ENCODE measurements at regions not wholly inside any gene's neighbourhood (a gene's known extent, or its start where the extent isn't known, plus 50 kb on each side); places are given as distances from the start of the nearest gene placed in this dataset.

GRCh38 chr10:31081937-31082840 is 50.5 kb upstream of the ZNF438 start:
- no peak overlapping the region for H3K4me3 Mint-ChIP-seq (ENCODE audit: unreplicated experiment)
- DNase-seq (ENCODE audit: low spot score), result no peak
- H3K27me3 Mint-ChIP-seq (ENCODE audit: low read depth), result no peaks in the 10 kb centered on the region
- no peaks in the 10 kb centered on the region for H3K36me3 Mint-ChIP-seq (ENCODE audit: low read depth)
- peaks cover 4% of the 10 kb centered on the region for H3K4me1 Mint-ChIP-seq (ENCODE audit: low read depth)
- H3K9me3 Mint-ChIP-seq (ENCODE audit: low read depth), result no peaks in the 10 kb centered on the region
- no peak for TF ChIP-seq CTCF (IDR thresholded peaks at IDR 0.05)
- no peak overlapping the region for H3K27ac Mint-ChIP-seq (ENCODE audit: unreplicated experiment)

GRCh38 chr10:31083765-31084184 is 52.1 kb upstream of the ZNF438 start:
- TF ChIP-seq CTCF (IDR thresholded peaks at IDR 0.05), result peak; percentile 75
- Mint-ChIP-seq H3K4me3 (ENCODE audit: unreplicated experiment) (no peak overlapping the region), H3K4me1 (ENCODE audit: low read depth) (no peaks in the 10 kb centered on the region), H3K27me3 (ENCODE audit: low read depth) (no peaks in the 10 kb centered on the region), H3K36me3 (ENCODE audit: low read depth) (no peaks in the 10 kb centered on the region), H3K27ac (ENCODE audit: unreplicated experiment) (no peak overlapping the region), H3K9me3 (ENCODE audit: low read depth) (no peaks in the 10 kb centered on the region)
- no peak for DNase-seq (ENCODE audit: low spot score)

- Mint-ChIP-seq H3K9me3 (ENCODE audit: low read depth) (no peaks in the 10 kb centered on the region), H3K4me1 (ENCODE audit: low read depth) (no peaks in the 10 kb centered on the region), H3K27me3 (ENCODE audit: low read depth) (no peaks in the 10 kb centered on the region)
These were observed 55.3 kb upstream of the ZNF438 start for GRCh38 chr10:31087011-31087410.

GRCh38 chr10:31087851-31088250 is 56.2 kb upstream of the ZNF438 start:
- TF ChIP-seq CTCF (IDR thresholded peaks at IDR 0.05), result no peak
- Mint-ChIP-seq H3K4me3 (ENCODE audit: unreplicated experiment) (no peak overlapping the region), H3K27me3 (ENCODE audit: low read depth) (no peaks in the 10 kb centered on the region), H3K36me3 (ENCODE audit: low read depth) (no peaks in the 10 kb centered on the region), H3K4me1 (ENCODE audit: low read depth) (no peaks in the 10 kb centered on the region), H3K27ac (ENCODE audit: unreplicated experiment) (no peak overlapping the region), H3K9me3 (ENCODE audit: low read depth) (no peaks in the 10 kb centered on the region)
- DNase-seq (ENCODE audit: low spot score), result no peak

More at GRCh38 chr10:31087011-31087410, 55.3 kb upstream of the ZNF438 start:
- no peak for DNase-seq (ENCODE audit: low spot score)
- Mint-ChIP-seq H3K27ac (ENCODE audit: unreplicated experiment) (no peak overlapping the region), H3K4me3 (ENCODE audit: unreplicated experiment) (no peak overlapping the region), H3K36me3 (ENCODE audit: low read depth) (no peaks in the 10 kb centered on the region)
- TF ChIP-seq CTCF (IDR thresholded peaks at IDR 0.05), result no peak

- TF ChIP-seq CTCF (IDR thresholded peaks at IDR 0.05), result no peak
- Mint-ChIP-seq H3K9me3 (ENCODE audit: low read depth) (no peaks in the 10 kb centered on the region), H3K4me3 (ENCODE audit: unreplicated experiment) (no peak overlapping the region), H3K4me1 (ENCODE audit: low read depth) (no peaks in the 10 kb centered on the region), H3K27me3 (ENCODE audit: low read depth) (no peaks in the 10 kb centered on the region), H3K27ac (ENCODE audit: unreplicated experiment) (no peak overlapping the region), H3K36me3 (ENCODE audit: low read depth) (no peaks in the 10 kb centered on the region)
- no peak for DNase-seq (ENCODE audit: low spot score)
These were observed 59.4 kb upstream of the ZNF438 start for GRCh38 chr10:31090894-31091607.
